HepG2 (cell line): ENCODE measurements at regions not wholly inside any gene's neighbourhood (a gene's known extent, or its start where the extent isn't known, plus 50 kb on each side); places are given as distances from the start of the nearest gene placed in this dataset.

Experiments
- ATAC-seq: fragments of 200-7000 bp; cut with Tn5 transposase; 3 replicates; pipeline ENCODE4 v1.9.1; 2020; ENCODE audit warnings: mild to moderate bottlenecking, moderate library complexity
- BruUV-seq: library from RNA; stranded (reverse); fragments of 400-500 nt; replicated peaks from 2 replicates; lab custom pipeline; 2021; lab: Mats Ljungman, UMichigan
- CTCF ChIA-PET: fragments of 300-600 bp; formaldehyde crosslinking; extraction: SDS; loops from one replicate; lab custom pipeline; 2021; ENCODE audit warnings: low total read pairs, inconsistent platforms, low intra/inter-chr PET ratio; lab: Yijun Ruan, JAX
- POLR2A ChIA-PET: fragments of 350-600 bp; sonication (Branson Sonifier 250); formaldehyde crosslinking; loops from one replicate; lab custom pipeline; 2020; ENCODE audit warnings: antibody characterized with exemption, inconsistent platforms; lab: Yijun Ruan, JAX
- DNase-seq: peaks from one replicate; pipeline ENCODE4 v3.0.0-alpha.2; 2015; ENCODE audit warnings: low spot score
- FAIRE-seq: peaks from 3 replicates; lab custom pipeline; 2011; peaks lifted over from hg19 to GRCh38; lab: Jason Lieb, UNC
- H2AFZ ChIP-seq: one replicate; pipeline ENCODE4 v1.6.1; 2011; ENCODE audit warnings: low read length, inconsistent platforms
- H3K27ac ChIP-seq: fragments of 300-600 bp; 3 replicates; pipeline ENCODE4 v1.8.0; 2011; ENCODE audit warnings: mixed run types, mild to moderate bottlenecking, mixed read lengths, low read length, inconsistent platforms; ENCODE audit not compliant: insufficient read depth; ENCODE audit errors: extremely low read length
- H3K27me3 ChIP-seq, 2 experiments: fragments of 200-600 bp in 1 of 2; 2 replicates in 1 of 2; 3 replicates in 1 of 2; pipeline versions ENCODE4 v1.6.0 to v1.8.0; 2011; ENCODE audit warnings: low read length in 2 of 2, mild to moderate bottlenecking in 2 of 2, moderate library complexity in 2 of 2, inconsistent platforms in 1 of 2; ENCODE audit not compliant: insufficient read depth in 2 of 2, control insufficient read depth in 1 of 2
- H3K36me3 ChIP-seq, 2 experiments: fragments of 200-600 bp in 1 of 2; replicated peaks in 1 of 2; 2 replicates in 1 of 2; 3 replicates in 1 of 2; pipeline versions ENCODE4 v1.5.1 to v1.8.0; 2011; ENCODE audit warnings: low read length in 2 of 2, inconsistent platforms in 1 of 2; ENCODE audit not compliant: insufficient read depth in 2 of 2, control insufficient read depth in 1 of 2
- H3K4me1 ChIP-seq: 2 replicates; pipeline ENCODE4 v1.5.1; 2012; ENCODE audit warnings: low read length, inconsistent platforms; ENCODE audit not compliant: insufficient read depth
- H3K4me2 ChIP-seq: 2 replicates; pipeline ENCODE4 v1.6.0; 2011; ENCODE audit warnings: low read depth, low read length, inconsistent platforms
- H3K4me3 ChIP-seq, 3 experiments: fragments of 200-600 bp in 1 of 3; sonication (generic), shearing (Covaris generic) in 1 of 3; replicated peaks in 1 of 3; 2 replicates each; pipeline ENCODE4 v1.5.1; 2011 to 2016; ENCODE audit warnings: low read length in 3 of 3, inconsistent platforms in 2 of 3, low read depth in 2 of 3, mild to moderate bottlenecking in 2 of 3, control low read depth in 1 of 3, mixed read lengths in 1 of 3; ENCODE audit not compliant: insufficient read depth in 1 of 3
- H3K79me2 ChIP-seq: one replicate; pipeline ENCODE4 v1.6.1; 2011; ENCODE audit warnings: low read length, inconsistent platforms; ENCODE audit not compliant: insufficient read depth
- H3K9ac ChIP-seq: 2 replicates; pipeline ENCODE4 v1.6.0; 2011; ENCODE audit warnings: mild to moderate bottlenecking, low read depth, low read length, inconsistent platforms; ENCODE audit not compliant: insufficient read depth
- H3K9me3 ChIP-seq: 2 replicates; pipeline ENCODE4 v1.5.1; 2012; ENCODE audit warnings: mild to moderate bottlenecking, low read length
- H4K20me1 ChIP-seq: 2 replicates; pipeline ENCODE4 v1.6.0; 2011; ENCODE audit warnings: inconsistent platforms, mild to moderate bottlenecking, low read length, moderate library complexity; ENCODE audit not compliant: insufficient read depth
- AHR ChIP-seq: IDR thresholded peaks from 2 replicates; pipeline ENCODE4 v1.6.1; 2018; ENCODE audit warnings: missing genetic modification reagents, missing compliant biosample characterization
- HDAC2 ChIP-seq: sonication (generic); formaldehyde crosslinking; IDR thresholded peaks from 2 replicates; pipeline ENCODE4 v1.4.0; 2020; ENCODE audit warnings: missing genetic modification reagents
- HMGA1 ChIP-seq: sonication (generic); formaldehyde crosslinking; conservative IDR thresholded peaks from 2 replicates; pipeline ENCODE4 v1.4.0; 2020; ENCODE audit warnings: missing genetic modification reagents
- HOXA3 ChIP-seq: sonication (generic); formaldehyde crosslinking; IDR thresholded peaks from 2 replicates; pipeline ENCODE4 v1.5.0; 2020; ENCODE audit warnings: missing genetic modification reagents
- HOXA7 ChIP-seq: sonication (generic); formaldehyde crosslinking; IDR thresholded peaks from 2 replicates; pipeline ENCODE4 v1.8.1; 2022; ENCODE audit warnings: mild to moderate bottlenecking, missing genetic modification reagents, moderate library complexity
- JDP2 ChIP-seq: sonication (generic); formaldehyde crosslinking; IDR thresholded peaks from 2 replicates; pipeline ENCODE4 v1.8.1; 2022; ENCODE audit warnings: missing genetic modification reagents, borderline replicate concordance
- POLR2A ChIP-seq, 2 experiments: IDR thresholded peaks; 2 replicates each; pipeline ENCODE4 v1.6.1; 2011; ENCODE audit warnings: low read depth in 2 of 2, low read length in 2 of 2, mild to moderate bottlenecking in 1 of 2, moderate library complexity in 1 of 2; ENCODE audit not compliant: insufficient read depth in 1 of 2
- SMC3 ChIP-seq: IDR thresholded peaks from 2 replicates; pipeline ENCODE4 v1.6.1; 2011; ENCODE audit warnings: low read length, improper control_type of control experiment
- YY1 ChIP-seq: IDR thresholded peaks from 2 replicates; pipeline ENCODE4 v1.6.1; 2011; ENCODE audit warnings: low read length, low read depth, moderate library complexity, mild to moderate bottlenecking; ENCODE audit not compliant: insufficient read depth, insufficient replicate concordance
- ZKSCAN5 ChIP-seq: sonication (generic); formaldehyde crosslinking; IDR thresholded peaks from 2 replicates; pipeline ENCODE4 v1.5.1; 2020; ENCODE audit warnings: mild to moderate bottlenecking, missing genetic modification reagents
- ZNF660 ChIP-seq: sonication (generic); formaldehyde crosslinking; IDR thresholded peaks from 2 replicates; pipeline ENCODE4 v1.5.1; 2020; ENCODE audit warnings: mild to moderate bottlenecking, low read depth, missing genetic modification reagents, borderline replicate concordance
- ZSCAN30 ChIP-seq: sonication (generic); formaldehyde crosslinking; IDR thresholded peaks from 2 replicates; pipeline ENCODE4 v1.5.0; 2020; ENCODE audit warnings: mild to moderate bottlenecking, missing genetic modification reagents
- WGBS: methylation state at CpG from one replicate; pipeline ENCODE4 v1.1.6; 2017; ENCODE audit warnings: low lambda C conversion rate; 5-methylcytosine and 5-hydroxymethylcytosine counted together
- in situ Hi-C: cut with HindIII; loops from 2 replicates; pipeline ENCODE4 v1.10.0; 2017; ENCODE audit warnings: low pct_unique_long_range_greater_than_20kb; ENCODE audit not compliant: extremely low pct_ligation_motif_present
- intact Hi-C: fragments of 100-400 bp; cut with micrococcal nuclease; formaldehyde crosslinking; loops from one replicate; pipeline ENCODE4 v1.10.0; 2022; ENCODE audit not compliant: unreplicated experiment
- TF ChIP-seq, protein P1 (sequence below): sonication (generic); formaldehyde crosslinking; IDR thresholded peaks from 2 replicates; pipeline ENCODE4 v1.4.0; 2020; ENCODE audit warnings: missing genetic modification reagents, borderline replicate concordance
- TF ChIP-seq, protein P2 (sequence below): sonication (generic); formaldehyde crosslinking; conservative IDR thresholded peaks from 2 replicates; pipeline ENCODE4 v1.8.0; 2022; ENCODE audit warnings: mild to moderate bottlenecking, moderate library complexity, missing genetic modification reagents
- TF ChIP-seq, protein P3 (sequence below): sonication (generic); formaldehyde crosslinking; IDR thresholded peaks from 2 replicates; pipeline ENCODE4 v1.4.0; 2020; ENCODE audit warnings: missing genetic modification reagents

DNA sequence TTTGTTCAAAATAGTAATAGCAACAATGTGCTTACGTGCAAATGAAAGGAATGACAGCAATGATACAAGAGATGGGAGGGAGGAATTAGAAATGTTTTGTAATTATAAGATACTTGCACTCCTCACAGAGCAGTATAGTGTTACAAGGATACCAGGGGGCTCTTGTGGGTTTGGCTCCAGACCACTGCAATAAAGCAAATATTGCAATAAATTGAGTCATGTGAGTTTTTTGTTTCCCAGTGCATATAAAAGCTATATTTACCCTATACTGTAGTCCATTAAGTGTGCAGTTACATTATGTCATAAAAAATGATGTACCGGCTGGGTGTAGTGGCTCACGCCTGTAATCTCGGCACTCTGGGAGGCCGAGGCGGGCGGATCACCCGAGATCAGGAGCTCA, 864.3 kb downstream of the NSUN3 start (continued):
- TF ChIP-seq, protein P1, sequence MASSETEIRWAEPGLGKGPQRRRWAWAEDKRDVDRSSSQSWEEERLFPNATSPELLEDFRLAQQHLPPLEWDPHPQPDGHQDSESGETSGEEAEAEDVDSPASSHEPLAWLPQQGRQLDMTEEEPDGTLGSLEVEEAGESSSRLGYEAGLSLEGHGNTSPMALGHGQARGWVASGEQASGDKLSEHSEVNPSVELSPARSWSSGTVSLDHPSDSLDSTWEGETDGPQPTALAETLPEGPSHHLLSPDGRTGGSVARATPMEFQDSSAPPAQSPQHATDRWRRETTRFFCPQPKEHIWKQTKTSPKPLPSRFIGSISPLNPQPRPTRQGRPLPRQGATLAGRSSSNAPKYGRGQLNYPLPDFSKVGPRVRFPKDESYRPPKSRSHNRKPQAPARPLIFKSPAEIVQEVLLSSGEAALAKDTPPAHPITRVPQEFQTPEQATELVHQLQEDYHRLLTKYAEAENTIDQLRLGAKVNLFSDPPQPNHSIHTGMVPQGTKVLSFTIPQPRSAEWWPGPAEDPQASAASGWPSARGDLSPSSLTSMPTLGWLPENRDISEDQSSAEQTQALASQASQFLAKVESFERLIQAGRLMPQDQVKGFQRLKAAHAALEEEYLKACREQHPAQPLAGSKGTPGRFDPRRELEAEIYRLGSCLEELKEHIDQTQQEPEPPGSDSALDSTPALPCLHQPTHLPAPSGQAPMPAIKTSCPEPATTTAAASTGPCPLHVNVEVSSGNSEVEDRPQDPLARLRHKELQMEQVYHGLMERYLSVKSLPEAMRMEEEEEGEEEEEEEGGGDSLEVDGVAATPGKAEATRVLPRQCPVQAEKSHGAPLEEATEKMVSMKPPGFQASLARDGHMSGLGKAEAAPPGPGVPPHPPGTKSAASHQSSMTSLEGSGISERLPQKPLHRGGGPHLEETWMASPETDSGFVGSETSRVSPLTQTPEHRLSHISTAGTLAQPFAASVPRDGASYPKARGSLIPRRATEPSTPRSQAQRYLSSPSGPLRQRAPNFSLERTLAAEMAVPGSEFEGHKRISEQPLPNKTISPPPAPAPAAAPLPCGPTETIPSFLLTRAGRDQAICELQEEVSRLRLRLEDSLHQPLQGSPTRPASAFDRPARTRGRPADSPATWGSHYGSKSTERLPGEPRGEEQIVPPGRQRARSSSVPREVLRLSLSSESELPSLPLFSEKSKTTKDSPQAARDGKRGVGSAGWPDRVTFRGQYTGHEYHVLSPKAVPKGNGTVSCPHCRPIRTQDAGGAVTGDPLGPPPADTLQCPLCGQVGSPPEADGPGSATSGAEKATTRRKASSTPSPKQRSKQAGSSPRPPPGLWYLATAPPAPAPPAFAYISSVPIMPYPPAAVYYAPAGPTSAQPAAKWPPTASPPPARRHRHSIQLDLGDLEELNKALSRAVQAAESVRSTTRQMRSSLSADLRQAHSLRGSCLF (CRISPR knock-in tag) = no peak
- TF ChIP-seq ZNF660 (CRISPR knock-in tag) (no peak), JDP2 (CRISPR knock-in tag) (no peak), HOXA7 (CRISPR knock-in tag) (no peak)
- TF ChIP-seq, all 625 proteins: peak for 0

DNA sequence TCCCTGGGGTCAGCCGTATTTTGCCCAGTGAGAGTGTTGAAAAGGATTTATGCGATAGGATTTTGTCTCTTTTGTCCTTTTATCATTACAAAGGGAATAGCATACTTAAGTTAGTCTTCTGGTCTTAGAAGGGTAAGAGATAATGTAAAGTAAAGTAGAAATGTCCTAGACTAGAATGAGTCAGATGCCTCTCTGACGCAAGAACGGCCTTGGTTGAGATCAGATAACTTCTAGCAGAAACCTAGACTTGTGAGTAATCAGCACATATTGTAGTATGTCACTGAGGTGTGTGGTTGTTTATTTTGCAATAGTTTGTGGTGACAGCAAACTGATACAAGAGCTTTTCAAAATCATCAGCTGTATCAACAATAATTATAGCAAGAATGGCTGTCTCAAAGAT, 866.1 kb downstream of the NSUN3 start:
- CTCF ChIA-PET = no interaction called here
- peak; percentile 54; the same call in 2 of the 3 replicates for ATAC-seq
- WGBS = 27% methylated on average over 4 of the region's 4 CpGs
- no peak overlapping the region for H2AFZ ChIP-seq
- H3K4me2 ChIP-seq = no peak overlapping the region
- no TSS peak for BruUV-seq
- POLR2A ChIA-PET = no interaction called here
- H3K9me3 ChIP-seq = no peaks in the 10 kb centered on the region
- no peak for FAIRE-seq
- no peak overlapping the region for H3K4me3 ChIP-seq
- H4K20me1 ChIP-seq = no peaks in the 10 kb centered on the region
- DNase-seq = peak; percentile 33
- in situ Hi-C loops = no loop called here
- H3K36me3 ChIP-seq = no peaks in the 10 kb centered on the region
- no peaks in the 10 kb centered on the region for H3K27me3 ChIP-seq
- no peak overlapping the region for H3K27ac ChIP-seq
- H3K9ac ChIP-seq = no peak overlapping the region
- no peaks in the 10 kb centered on the region for H3K79me2 ChIP-seq
- intact Hi-C loops = no loop called here
- H3K4me1 ChIP-seq = no peaks in the 10 kb centered on the region
- TF ChIP-seq AHR (CRISPR knock-in tag) = no peak
- TF ChIP-seq POLR2A (IDR thresholded peaks at IDR 0.05; ENCODE audit: insufficient read depth in 1 of 2, low read depth in 2 of 2, low read length in 2 of 2) = no peak
- no peak for TF ChIP-seq SMC3
- TF ChIP-seq HMGA1 (CRISPR knock-in tag) = no peak
- TF ChIP-seq ZKSCAN5 (CRISPR knock-in tag) = no peak
- no peak for TF ChIP-seq HOXA3 (CRISPR knock-in tag)
- TF ChIP-seq ZSCAN30 = no peak
- TF ChIP-seq, protein P2, sequence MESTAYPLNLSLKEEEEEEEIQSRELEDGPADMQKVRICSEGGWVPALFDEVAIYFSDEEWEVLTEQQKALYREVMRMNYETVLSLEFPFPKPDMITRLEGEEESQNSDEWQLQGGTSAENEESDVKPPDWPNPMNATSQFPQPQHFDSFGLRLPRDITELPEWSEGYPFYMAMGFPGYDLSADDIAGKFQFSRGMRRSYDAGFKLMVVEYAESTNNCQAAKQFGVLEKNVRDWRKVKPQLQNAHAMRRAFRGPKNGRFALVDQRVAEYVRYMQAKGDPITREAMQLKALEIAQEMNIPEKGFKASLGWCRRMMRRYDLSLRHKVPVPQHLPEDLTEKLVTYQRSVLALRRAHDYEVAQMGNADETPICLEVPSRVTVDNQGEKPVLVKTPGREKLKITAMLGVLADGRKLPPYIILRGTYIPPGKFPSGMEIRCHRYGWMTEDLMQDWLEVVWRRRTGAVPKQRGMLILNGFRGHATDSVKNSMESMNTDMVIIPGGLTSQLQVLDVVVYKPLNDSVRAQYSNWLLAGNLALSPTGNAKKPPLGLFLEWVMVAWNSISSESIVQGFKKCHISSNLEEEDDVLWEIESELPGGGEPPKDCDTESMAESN (CRISPR knock-in tag) = no peak
- TF ChIP-seq YY1 = no peak
- TF ChIP-seq, protein P3, sequence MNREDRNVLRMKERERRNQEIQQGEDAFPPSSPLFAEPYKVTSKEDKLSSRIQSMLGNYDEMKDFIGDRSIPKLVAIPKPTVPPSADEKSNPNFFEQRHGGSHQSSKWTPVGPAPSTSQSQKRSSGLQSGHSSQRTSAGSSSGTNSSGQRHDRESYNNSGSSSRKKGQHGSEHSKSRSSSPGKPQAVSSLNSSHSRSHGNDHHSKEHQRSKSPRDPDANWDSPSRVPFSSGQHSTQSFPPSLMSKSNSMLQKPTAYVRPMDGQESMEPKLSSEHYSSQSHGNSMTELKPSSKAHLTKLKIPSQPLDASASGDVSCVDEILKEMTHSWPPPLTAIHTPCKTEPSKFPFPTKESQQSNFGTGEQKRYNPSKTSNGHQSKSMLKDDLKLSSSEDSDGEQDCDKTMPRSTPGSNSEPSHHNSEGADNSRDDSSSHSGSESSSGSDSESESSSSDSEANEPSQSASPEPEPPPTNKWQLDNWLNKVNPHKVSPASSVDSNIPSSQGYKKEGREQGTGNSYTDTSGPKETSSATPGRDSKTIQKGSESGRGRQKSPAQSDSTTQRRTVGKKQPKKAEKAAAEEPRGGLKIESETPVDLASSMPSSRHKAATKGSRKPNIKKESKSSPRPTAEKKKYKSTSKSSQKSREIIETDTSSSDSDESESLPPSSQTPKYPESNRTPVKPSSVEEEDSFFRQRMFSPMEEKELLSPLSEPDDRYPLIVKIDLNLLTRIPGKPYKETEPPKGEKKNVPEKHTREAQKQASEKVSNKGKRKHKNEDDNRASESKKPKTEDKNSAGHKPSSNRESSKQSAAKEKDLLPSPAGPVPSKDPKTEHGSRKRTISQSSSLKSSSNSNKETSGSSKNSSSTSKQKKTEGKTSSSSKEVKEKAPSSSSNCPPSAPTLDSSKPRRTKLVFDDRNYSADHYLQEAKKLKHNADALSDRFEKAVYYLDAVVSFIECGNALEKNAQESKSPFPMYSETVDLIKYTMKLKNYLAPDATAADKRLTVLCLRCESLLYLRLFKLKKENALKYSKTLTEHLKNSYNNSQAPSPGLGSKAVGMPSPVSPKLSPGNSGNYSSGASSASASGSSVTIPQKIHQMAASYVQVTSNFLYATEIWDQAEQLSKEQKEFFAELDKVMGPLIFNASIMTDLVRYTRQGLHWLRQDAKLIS (CRISPR knock-in tag) = no peak
- no peak for TF ChIP-seq HDAC2 (CRISPR knock-in tag)
